ENCODE measurements at regions not wholly inside any gene's neighbourhood (a gene's known extent, or its start where the extent isn't known, plus 50 kb on each side); places are given as distances from the start of the nearest gene placed in this dataset.

DNA sequence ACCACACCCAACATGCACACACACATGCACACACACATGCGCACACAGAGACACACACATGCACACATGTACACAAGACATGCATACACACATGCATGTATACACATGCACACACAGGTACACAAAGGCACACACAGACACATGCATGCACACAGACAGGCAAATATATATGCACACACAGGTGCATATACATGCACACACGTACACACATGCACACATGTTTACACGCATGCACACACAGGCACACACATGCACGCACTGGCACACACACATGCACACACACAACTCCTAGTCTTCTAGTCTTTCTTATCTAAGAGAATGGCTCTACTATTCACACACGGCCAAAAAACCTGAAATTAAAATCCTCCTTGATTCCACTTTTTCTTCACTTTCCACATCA lies 222.7 kb upstream of the PLD5 start:
- no peak for DNase-seq (ENCODE audit: unreplicated experiment)
- H3K9me3 Mint-ChIP-seq (ENCODE audit: unreplicated experiment) = no peaks in the 10 kb centered on the region
- H3K36me3 Mint-ChIP-seq (ENCODE audit: insufficient read depth, unreplicated experiment) = no peaks in the 10 kb centered on the region
- no peak overlapping the region for H3K27ac Mint-ChIP-seq (ENCODE audit: low read depth, unreplicated experiment)
- H3K27me3 Mint-ChIP-seq (ENCODE audit: insufficient read depth, unreplicated experiment) = no peaks in the 10 kb centered on the region
- ChIA-PET POLR2A (no interaction called here), CTCF (no interaction called here)
- BruUV-seq (replicated peaks) = no TSS peak
- H3K4me1 Mint-ChIP-seq (ENCODE audit: insufficient read depth, unreplicated experiment) = no peaks in the 10 kb centered on the region
- TF ChIP-seq, protein P1, sequence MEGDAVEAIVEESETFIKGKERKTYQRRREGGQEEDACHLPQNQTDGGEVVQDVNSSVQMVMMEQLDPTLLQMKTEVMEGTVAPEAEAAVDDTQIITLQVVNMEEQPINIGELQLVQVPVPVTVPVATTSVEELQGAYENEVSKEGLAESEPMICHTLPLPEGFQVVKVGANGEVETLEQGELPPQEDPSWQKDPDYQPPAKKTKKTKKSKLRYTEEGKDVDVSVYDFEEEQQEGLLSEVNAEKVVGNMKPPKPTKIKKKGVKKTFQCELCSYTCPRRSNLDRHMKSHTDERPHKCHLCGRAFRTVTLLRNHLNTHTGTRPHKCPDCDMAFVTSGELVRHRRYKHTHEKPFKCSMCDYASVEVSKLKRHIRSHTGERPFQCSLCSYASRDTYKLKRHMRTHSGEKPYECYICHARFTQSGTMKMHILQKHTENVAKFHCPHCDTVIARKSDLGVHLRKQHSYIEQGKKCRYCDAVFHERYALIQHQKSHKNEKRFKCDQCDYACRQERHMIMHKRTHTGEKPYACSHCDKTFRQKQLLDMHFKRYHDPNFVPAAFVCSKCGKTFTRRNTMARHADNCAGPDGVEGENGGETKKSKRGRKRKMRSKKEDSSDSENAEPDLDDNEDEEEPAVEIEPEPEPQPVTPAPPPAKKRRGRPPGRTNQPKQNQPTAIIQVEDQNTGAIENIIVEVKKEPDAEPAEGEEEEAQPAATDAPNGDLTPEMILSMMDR (IDR thresholded peaks at IDR 0.05; ENCODE audit: unreplicated experiment) = no peak
- intact Hi-C loops (cut with micrococcal nuclease) = no loop called here
- no peak overlapping the region for H3K4me3 Mint-ChIP-seq (ENCODE audit: unreplicated experiment)

GRCh38 chr1:242745079-242745478 lies 220.6 kb upstream of the PLD5 start:
- DNase-seq (ENCODE audit: unreplicated experiment) = no peak
- no TSS peak for BruUV-seq (replicated peaks)
- H3K4me3 Mint-ChIP-seq (ENCODE audit: unreplicated experiment) = no peak overlapping the region
- no peaks in the 10 kb centered on the region for H3K36me3 Mint-ChIP-seq (ENCODE audit: insufficient read depth, unreplicated experiment)
- ChIA-PET CTCF (no interaction called here), POLR2A (interaction anchor here (0.9 kb wide), 1 partner anchor 16 kb away, joined by 5 read pairs; no protein-coding TSS in a partner anchor)
- no peak overlapping the region for H3K27ac Mint-ChIP-seq (ENCODE audit: low read depth, unreplicated experiment)
- H3K9me3 Mint-ChIP-seq (ENCODE audit: unreplicated experiment) = peaks cover 13% of the 10 kb centered on the region
- intact Hi-C loops (cut with micrococcal nuclease) = no loop called here
- no peaks in the 10 kb centered on the region for H3K4me1 Mint-ChIP-seq (ENCODE audit: insufficient read depth, unreplicated experiment)
- TF ChIP-seq, protein P1 (IDR thresholded peaks at IDR 0.05; ENCODE audit: unreplicated experiment) = no peak
- H3K27me3 Mint-ChIP-seq (ENCODE audit: insufficient read depth, unreplicated experiment) = no peaks in the 10 kb centered on the region

DNA sequence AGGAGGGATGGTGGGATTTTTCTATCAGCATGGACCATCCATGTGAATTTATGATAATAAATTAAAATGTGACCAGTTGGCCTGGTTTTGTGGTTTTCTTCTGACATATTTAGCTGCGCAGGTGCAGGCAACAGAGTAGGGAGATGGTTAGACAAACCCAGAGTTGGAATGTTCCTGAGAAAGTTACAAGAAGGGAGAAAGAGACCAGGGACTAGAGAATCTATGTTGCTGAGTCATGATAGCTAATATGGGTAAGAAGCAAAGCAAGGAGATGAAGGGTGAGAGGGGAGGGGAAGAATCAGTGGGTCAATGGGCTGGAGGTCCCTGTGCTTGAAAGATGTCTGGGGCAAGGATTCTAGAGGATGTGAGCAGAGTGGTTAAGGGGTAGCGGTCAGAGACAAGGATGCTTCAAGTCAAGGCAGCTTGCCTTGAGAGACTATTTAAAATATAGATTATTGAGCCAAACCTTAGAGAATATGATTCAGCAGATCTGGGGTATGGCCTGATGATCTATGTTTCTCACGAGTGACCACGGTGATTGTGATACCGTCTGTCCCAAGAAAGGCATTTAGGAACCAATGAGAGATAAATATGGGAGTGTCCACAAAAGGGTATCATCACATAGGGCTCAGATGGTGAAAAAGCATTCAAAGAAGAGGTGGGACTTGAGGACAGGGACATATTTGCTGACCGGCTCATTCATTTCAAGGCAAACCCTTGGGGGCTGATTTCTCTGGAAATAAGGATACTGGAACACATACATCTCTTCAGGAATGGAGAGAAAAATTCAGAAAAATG lies 219.7 kb upstream of the PLD5 start:
- no TSS peak for BruUV-seq (replicated peaks)
- TF ChIP-seq, protein P1 (IDR thresholded peaks at IDR 0.05; ENCODE audit: unreplicated experiment) = no peak
- ChIA-PET CTCF (no interaction called here), POLR2A (no interaction called here)
- Mint-ChIP-seq H3K27ac (ENCODE audit: low read depth, unreplicated experiment) (no peak overlapping the region), H3K27me3 (ENCODE audit: insufficient read depth, unreplicated experiment) (no peaks in the 10 kb centered on the region), H3K36me3 (ENCODE audit: insufficient read depth, unreplicated experiment) (no peaks in the 10 kb centered on the region), H3K4me3 (ENCODE audit: unreplicated experiment) (no peak overlapping the region), H3K9me3 (ENCODE audit: unreplicated experiment) (peaks cover 13% of the 10 kb centered on the region), H3K4me1 (ENCODE audit: insufficient read depth, unreplicated experiment) (no peaks in the 10 kb centered on the region)
- no peak for DNase-seq (ENCODE audit: unreplicated experiment)
- intact Hi-C loops (cut with micrococcal nuclease) = no loop called here

GRCh38 chr1:242738702-242739645 lies 214.5 kb upstream of the PLD5 start:
- Mint-ChIP-seq H3K4me1 (ENCODE audit: insufficient read depth, unreplicated experiment) (no peaks in the 10 kb centered on the region), H3K9me3 (ENCODE audit: unreplicated experiment) (peaks cover 13% of the 10 kb centered on the region), H3K36me3 (ENCODE audit: insufficient read depth, unreplicated experiment) (no peaks in the 10 kb centered on the region), H3K27ac (ENCODE audit: low read depth, unreplicated experiment) (no peak overlapping the region), H3K4me3 (ENCODE audit: unreplicated experiment) (no peak overlapping the region), H3K27me3 (ENCODE audit: insufficient read depth, unreplicated experiment) (no peaks in the 10 kb centered on the region)
- intact Hi-C loops (cut with micrococcal nuclease) = no loop called here
- BruUV-seq (replicated peaks) = no TSS peak
- POLR2A ChIA-PET = no interaction called here
- TF ChIP-seq, protein P1 (IDR thresholded peaks at IDR 0.05; ENCODE audit: unreplicated experiment) = no peak
- CTCF ChIA-PET = interaction anchor here (0.6 to 1.0 kb wide), 3 partner anchors 157 to 676 kb away, joined by 3 to 4 read pairs (median 3); no protein-coding TSS in a partner anchor
- DNase-seq (ENCODE audit: unreplicated experiment) = no peak

Data from MCF 10A (cell line).